ENCODE measurements at regions not wholly inside any gene's neighbourhood (a gene's known extent, or its start where the extent isn't known, plus 50 kb on each side); places are given as distances from the start of the nearest gene placed in this dataset.

DNA sequence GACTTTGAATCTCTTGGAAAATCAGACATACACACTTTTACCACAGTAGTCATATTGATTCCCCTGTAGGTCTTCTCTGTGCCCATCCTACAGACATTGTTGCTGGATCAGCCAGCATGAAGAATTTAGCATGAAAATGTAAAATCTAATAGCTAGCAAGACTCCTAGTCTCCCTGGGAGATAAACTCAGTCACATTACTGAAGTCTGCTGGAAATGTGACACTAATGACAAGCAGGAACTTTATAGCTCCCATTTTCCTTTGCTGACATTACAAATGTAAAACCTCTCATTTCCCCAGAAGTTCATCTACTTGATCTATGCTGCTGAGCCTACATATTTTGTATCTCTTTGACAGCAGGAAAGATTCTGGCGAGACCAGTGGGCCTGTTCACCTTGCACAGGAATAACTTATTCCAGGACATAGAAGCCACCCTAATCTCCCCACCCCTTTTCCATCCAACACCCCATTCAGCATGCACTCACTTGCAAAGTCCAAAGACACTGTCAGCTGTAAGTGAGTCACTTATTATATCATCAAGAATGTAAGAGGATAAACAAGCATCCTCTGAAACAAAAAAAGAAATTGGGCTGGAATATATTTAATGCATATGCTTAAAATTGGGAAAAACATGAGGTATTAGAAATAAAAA lies 648.3 kb upstream of the PKDCC start:
- TF ChIP-seq, protein P1, sequence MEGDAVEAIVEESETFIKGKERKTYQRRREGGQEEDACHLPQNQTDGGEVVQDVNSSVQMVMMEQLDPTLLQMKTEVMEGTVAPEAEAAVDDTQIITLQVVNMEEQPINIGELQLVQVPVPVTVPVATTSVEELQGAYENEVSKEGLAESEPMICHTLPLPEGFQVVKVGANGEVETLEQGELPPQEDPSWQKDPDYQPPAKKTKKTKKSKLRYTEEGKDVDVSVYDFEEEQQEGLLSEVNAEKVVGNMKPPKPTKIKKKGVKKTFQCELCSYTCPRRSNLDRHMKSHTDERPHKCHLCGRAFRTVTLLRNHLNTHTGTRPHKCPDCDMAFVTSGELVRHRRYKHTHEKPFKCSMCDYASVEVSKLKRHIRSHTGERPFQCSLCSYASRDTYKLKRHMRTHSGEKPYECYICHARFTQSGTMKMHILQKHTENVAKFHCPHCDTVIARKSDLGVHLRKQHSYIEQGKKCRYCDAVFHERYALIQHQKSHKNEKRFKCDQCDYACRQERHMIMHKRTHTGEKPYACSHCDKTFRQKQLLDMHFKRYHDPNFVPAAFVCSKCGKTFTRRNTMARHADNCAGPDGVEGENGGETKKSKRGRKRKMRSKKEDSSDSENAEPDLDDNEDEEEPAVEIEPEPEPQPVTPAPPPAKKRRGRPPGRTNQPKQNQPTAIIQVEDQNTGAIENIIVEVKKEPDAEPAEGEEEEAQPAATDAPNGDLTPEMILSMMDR (IDR thresholded peaks at IDR 0.05) = no peak
- no peak for TF ChIP-seq EZH2 (IDR thresholded peaks at IDR 0.05)

Data from neural progenitor cell (in vitro differentiated cells).